ENCODE measurements at regions not wholly inside any gene's neighbourhood (a gene's known extent, or its start where the extent isn't known, plus 50 kb on each side); places are given as distances from the start of the nearest gene placed in this dataset.

DNA sequence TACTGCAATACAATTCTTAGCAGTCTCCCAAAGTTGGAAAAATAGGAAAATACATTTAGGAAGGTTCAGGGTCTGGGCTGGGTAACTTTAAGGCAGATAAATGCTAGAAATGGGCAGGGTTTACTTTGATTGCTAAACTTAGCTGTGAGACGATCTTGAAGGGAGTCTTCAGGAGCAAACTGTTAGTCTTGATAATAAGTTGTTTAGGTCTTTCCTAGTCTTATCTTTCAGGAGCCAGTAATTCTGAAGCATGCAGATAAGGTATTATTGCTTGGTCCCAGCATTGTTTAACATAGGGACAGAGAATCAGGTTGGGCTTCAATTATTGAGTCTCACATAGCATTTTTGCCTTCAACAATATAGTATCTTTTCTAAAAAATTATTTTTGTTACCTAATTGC is 262.4 kb upstream of the MIR17HG start:
- Histone ChIP-seq H3K27me3 (ENCODE audit: insufficient read depth, insufficient read length) (no peaks in the 10 kb centered on the region), H3K4me1 (ENCODE audit: insufficient read depth, insufficient read length) (no peaks in the 10 kb centered on the region), H3K36me3 (ENCODE audit: insufficient read depth, insufficient read length, low read length) (no peaks in the 10 kb centered on the region), H3K4me3 (ENCODE audit: insufficient read length, low read depth) (no peak overlapping the region), H3K9ac (ENCODE audit: insufficient read length, low read depth) (no peak overlapping the region), H3K9me3 (ENCODE audit: insufficient read depth, low read length) (no peaks in the 10 kb centered on the region)
- TF ChIP-seq ZNF274 (IDR thresholded peaks at IDR 0.05; ENCODE audit: low read depth, low read length) (no peak), SUZ12 (IDR thresholded peaks at IDR 0.05; ENCODE audit: extremely low read depth, insufficient read depth, insufficient read length) (no peak), YY1 (IDR thresholded peaks at IDR 0.05; ENCODE audit: insufficient read depth, insufficient read length) (no peak)
- no peak for DNase-seq (ENCODE audit: low read depth, low spot score)

GRCh38 chr13:91086936-91087716 is 260.4 kb upstream of the MIR17HG start:
- no peaks in the 10 kb centered on the region for H3K9me3 ChIP-seq (ENCODE audit: insufficient read depth, low read length)
- no peak for TF ChIP-seq YY1 (IDR thresholded peaks at IDR 0.05; ENCODE audit: insufficient read depth, insufficient read length)
- no peak for TF ChIP-seq ZNF274 (IDR thresholded peaks at IDR 0.05; ENCODE audit: low read depth, low read length)
- no peak for TF ChIP-seq SUZ12 (IDR thresholded peaks at IDR 0.05; ENCODE audit: extremely low read depth, insufficient read depth, insufficient read length)
- no peak overlapping the region for H3K9ac ChIP-seq (ENCODE audit: insufficient read length, low read depth)
- no peak for DNase-seq (ENCODE audit: low read depth, low spot score)
- H3K4me1 ChIP-seq (ENCODE audit: insufficient read depth, insufficient read length): no peaks in the 10 kb centered on the region
- no peak overlapping the region for H3K4me3 ChIP-seq (ENCODE audit: insufficient read length, low read depth)
- H3K36me3 ChIP-seq (ENCODE audit: insufficient read depth, insufficient read length, low read length): no peaks in the 10 kb centered on the region
- no peaks in the 10 kb centered on the region for H3K27me3 ChIP-seq (ENCODE audit: insufficient read depth, insufficient read length)

DNA sequence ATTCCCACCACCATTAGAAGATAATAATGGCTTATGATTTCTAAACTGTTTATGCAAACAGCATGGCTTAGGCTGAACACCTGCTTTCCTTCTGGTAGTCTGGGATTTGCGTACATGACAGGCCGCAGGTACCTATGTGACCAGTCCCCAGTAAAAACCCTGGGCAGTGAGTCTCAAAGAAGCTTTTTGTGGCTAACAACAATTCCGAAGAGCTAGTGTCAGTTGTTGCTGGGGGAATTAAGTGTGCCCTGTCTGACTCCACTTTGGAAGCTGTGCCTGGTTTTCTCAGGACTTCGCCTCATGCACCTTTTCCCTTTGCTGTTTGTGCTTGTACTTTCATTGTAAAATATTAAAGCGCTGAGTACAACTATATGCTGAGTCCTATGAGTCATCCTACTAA is 250.2 kb upstream of the MIR17HG start:
- H3K9me3 ChIP-seq (ENCODE audit: insufficient read depth, low read length): no peaks in the 10 kb centered on the region
- no peak for DNase-seq (ENCODE audit: low read depth, low spot score)

GRCh38 chr13:91099877-91100276 is 247.6 kb upstream of the MIR17HG start:
- Histone ChIP-seq H3K9ac (ENCODE audit: insufficient read length, low read depth) (no peak overlapping the region), H3K9me3 (ENCODE audit: insufficient read depth, low read length) (no peaks in the 10 kb centered on the region), H3K27me3 (ENCODE audit: insufficient read depth, insufficient read length) (no peaks in the 10 kb centered on the region), H3K4me1 (ENCODE audit: insufficient read depth, insufficient read length) (no peaks in the 10 kb centered on the region), H3K36me3 (ENCODE audit: insufficient read depth, insufficient read length, low read length) (no peaks in the 10 kb centered on the region), H3K4me3 (ENCODE audit: insufficient read length, low read depth) (no peak overlapping the region)
- TF ChIP-seq SUZ12 (IDR thresholded peaks at IDR 0.05; ENCODE audit: extremely low read depth, insufficient read depth, insufficient read length): no peak
- TF ChIP-seq ZNF274 (IDR thresholded peaks at IDR 0.05; ENCODE audit: low read depth, low read length): no peak
- no peak for TF ChIP-seq YY1 (IDR thresholded peaks at IDR 0.05; ENCODE audit: insufficient read depth, insufficient read length)
- no peak for DNase-seq (ENCODE audit: low read depth, low spot score)

More for the DNA sequence above, 250.2 kb upstream of the MIR17HG start:
- no peaks in the 10 kb centered on the region for H3K36me3 ChIP-seq (ENCODE audit: insufficient read depth, insufficient read length, low read length)
- H3K9ac ChIP-seq (ENCODE audit: insufficient read length, low read depth): no peak overlapping the region
- H3K27me3 ChIP-seq (ENCODE audit: insufficient read depth, insufficient read length): no peaks in the 10 kb centered on the region
- no peak overlapping the region for H3K4me3 ChIP-seq (ENCODE audit: insufficient read length, low read depth)
- TF ChIP-seq SUZ12 (IDR thresholded peaks at IDR 0.05; ENCODE audit: extremely low read depth, insufficient read depth, insufficient read length): no peak
- no peak for TF ChIP-seq YY1 (IDR thresholded peaks at IDR 0.05; ENCODE audit: insufficient read depth, insufficient read length)
- no peak for TF ChIP-seq ZNF274 (IDR thresholded peaks at IDR 0.05; ENCODE audit: low read depth, low read length)
- no peaks in the 10 kb centered on the region for H3K4me1 ChIP-seq (ENCODE audit: insufficient read depth, insufficient read length)

DNA sequence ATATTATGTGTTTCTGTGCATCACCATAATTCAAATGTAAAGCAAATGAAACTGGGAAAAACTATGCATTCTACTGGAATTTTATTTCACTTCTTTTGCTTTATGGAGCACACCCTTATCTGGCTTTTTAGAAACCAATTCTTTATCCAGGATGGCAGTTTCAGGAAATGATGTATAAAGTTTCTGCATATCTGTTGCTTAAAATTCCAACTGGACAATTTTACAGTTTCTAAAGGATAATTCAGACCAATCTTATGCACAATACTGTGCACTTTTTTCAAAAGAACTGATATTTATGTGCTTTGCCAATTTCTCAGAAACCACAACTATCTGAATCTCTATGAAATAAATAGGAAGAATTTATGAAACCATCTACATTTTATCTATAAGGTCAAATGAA is 246.5 kb upstream of the MIR17HG start:
- H3K9ac ChIP-seq (ENCODE audit: insufficient read length, low read depth): no peak overlapping the region
- H3K4me1 ChIP-seq (ENCODE audit: insufficient read depth, insufficient read length): no peaks in the 10 kb centered on the region
- DNase-seq (ENCODE audit: low read depth, low spot score): no peak
- no peaks in the 10 kb centered on the region for H3K27me3 ChIP-seq (ENCODE audit: insufficient read depth, insufficient read length)
- no peaks in the 10 kb centered on the region for H3K36me3 ChIP-seq (ENCODE audit: insufficient read depth, insufficient read length, low read length)
- TF ChIP-seq YY1 (IDR thresholded peaks at IDR 0.05; ENCODE audit: insufficient read depth, insufficient read length): no peak
- no peak for TF ChIP-seq SUZ12 (IDR thresholded peaks at IDR 0.05; ENCODE audit: extremely low read depth, insufficient read depth, insufficient read length)
- no peak for TF ChIP-seq ZNF274 (IDR thresholded peaks at IDR 0.05; ENCODE audit: low read depth, low read length)
- no peaks in the 10 kb centered on the region for H3K9me3 ChIP-seq (ENCODE audit: insufficient read depth, low read length)
- no peak overlapping the region for H3K4me3 ChIP-seq (ENCODE audit: insufficient read length, low read depth)

DNA sequence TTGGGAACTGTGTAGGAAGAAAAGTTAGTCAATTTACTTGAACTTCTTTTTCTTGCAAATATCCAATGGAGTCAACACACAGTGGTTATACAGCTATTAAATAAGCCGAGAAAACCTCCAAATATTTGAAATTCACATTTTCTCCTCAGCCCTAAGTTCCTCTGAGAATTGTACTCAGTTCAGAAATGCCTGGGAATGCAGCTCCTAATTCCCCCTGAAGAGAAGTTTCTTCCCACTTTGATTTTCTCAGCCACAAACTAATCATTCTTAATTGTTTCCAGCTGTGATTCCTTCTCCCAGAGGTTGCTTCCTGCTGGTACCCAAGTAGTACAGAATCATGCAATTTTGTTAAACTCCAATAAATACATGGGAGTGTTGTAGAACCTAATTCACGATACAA is 246.1 kb upstream of the MIR17HG start:
- H3K27me3 ChIP-seq (ENCODE audit: insufficient read depth, insufficient read length): no peaks in the 10 kb centered on the region
- TF ChIP-seq YY1 (IDR thresholded peaks at IDR 0.05; ENCODE audit: insufficient read depth, insufficient read length): no peak
- TF ChIP-seq SUZ12 (IDR thresholded peaks at IDR 0.05; ENCODE audit: extremely low read depth, insufficient read depth, insufficient read length): no peak
- no peak for TF ChIP-seq ZNF274 (IDR thresholded peaks at IDR 0.05; ENCODE audit: low read depth, low read length)
- no peaks in the 10 kb centered on the region for H3K9me3 ChIP-seq (ENCODE audit: insufficient read depth, low read length)
- H3K9ac ChIP-seq (ENCODE audit: insufficient read length, low read depth): no peak overlapping the region
- H3K4me1 ChIP-seq (ENCODE audit: insufficient read depth, insufficient read length): no peaks in the 10 kb centered on the region
- no peak overlapping the region for H3K4me3 ChIP-seq (ENCODE audit: insufficient read length, low read depth)
- no peak for DNase-seq (ENCODE audit: low read depth, low spot score)
- H3K36me3 ChIP-seq (ENCODE audit: insufficient read depth, insufficient read length, low read length): no peaks in the 10 kb centered on the region

GRCh38 chr13:91105270-91105669 is 242.2 kb upstream of the MIR17HG start:
- H3K27me3 ChIP-seq (ENCODE audit: insufficient read depth, insufficient read length): no peaks in the 10 kb centered on the region
- TF ChIP-seq SUZ12 (IDR thresholded peaks at IDR 0.05; ENCODE audit: extremely low read depth, insufficient read depth, insufficient read length) (no peak), ZNF274 (IDR thresholded peaks at IDR 0.05; ENCODE audit: low read depth, low read length) (no peak), YY1 (IDR thresholded peaks at IDR 0.05; ENCODE audit: insufficient read depth, insufficient read length) (no peak)
- no peak overlapping the region for H3K9ac ChIP-seq (ENCODE audit: insufficient read length, low read depth)
- no peaks in the 10 kb centered on the region for H3K36me3 ChIP-seq (ENCODE audit: insufficient read depth, insufficient read length, low read length)
- no peaks in the 10 kb centered on the region for H3K9me3 ChIP-seq (ENCODE audit: insufficient read depth, low read length)
- H3K4me1 ChIP-seq (ENCODE audit: insufficient read depth, insufficient read length): no peaks in the 10 kb centered on the region
- no peak overlapping the region for H3K4me3 ChIP-seq (ENCODE audit: insufficient read length, low read depth)
- no peak for DNase-seq (ENCODE audit: low read depth, low spot score)
